SK-N-MC (cell line): ENCODE measurements at regions not wholly inside any gene's neighbourhood (a gene's known extent, or its start where the extent isn't known, plus 50 kb on each side); places are given as distances from the start of the nearest gene placed in this dataset.

Source experiments
- EZH2 ChIP-seq: fragments of 200-600 bp; sonication (generic); IDR thresholded peaks from one replicate; pipeline ENCODE4 v1.6.1; 2017; ENCODE audit warnings: antibody characterized with exemption
- FOXP2 ChIP-seq: optimal IDR thresholded peaks from 2 replicates; pipeline ENCODE3; 2011; ENCODE audit warnings: mild to moderate bottlenecking, moderate library complexity; ENCODE audit not compliant: insufficient read depth; ENCODE audit errors: extremely low read length, control extremely low read depth
- POLR2AphosphoS5 ChIP-seq: IDR thresholded peaks from 2 replicates; pipeline ENCODE4 v1.6.1; 2012; ENCODE audit warnings: mild to moderate bottlenecking, low read depth, low read length, borderline replicate concordance

GRCh38 chr11:128212324-128212723, 375.0 kb downstream of the ETS1 start:
- TF ChIP-seq EZH2 = no peak
- no peak for TF ChIP-seq POLR2AphosphoS5
- TF ChIP-seq FOXP2 = no peak
